HG03469 (cell line): ENCODE measurements at regions not wholly inside any gene's neighbourhood (a gene's known extent, or its start where the extent isn't known, plus 50 kb on each side); places are given as distances from the start of the nearest gene placed in this dataset.
"Not testable (repeated sequence)": the region's sequence is repeated elsewhere in the genome, so short reads cannot be mapped to it uniquely, and the experiment has no call there.

ENCODE experiments used
- ATAC-seq: cut with Tn5 transposase; IDR thresholded peaks from one replicate; pipeline ENCODE4 v1.9.1; 2021; ENCODE audit warnings: mild to moderate bottlenecking, moderate library complexity, moderate number of reproducible peaks; ENCODE audit not compliant: unreplicated experiment

GRCh38 chr4:19650903-19651864 lies 600.5 kb upstream of the SLIT2 start:
- ATAC-seq = no peak

DNA sequence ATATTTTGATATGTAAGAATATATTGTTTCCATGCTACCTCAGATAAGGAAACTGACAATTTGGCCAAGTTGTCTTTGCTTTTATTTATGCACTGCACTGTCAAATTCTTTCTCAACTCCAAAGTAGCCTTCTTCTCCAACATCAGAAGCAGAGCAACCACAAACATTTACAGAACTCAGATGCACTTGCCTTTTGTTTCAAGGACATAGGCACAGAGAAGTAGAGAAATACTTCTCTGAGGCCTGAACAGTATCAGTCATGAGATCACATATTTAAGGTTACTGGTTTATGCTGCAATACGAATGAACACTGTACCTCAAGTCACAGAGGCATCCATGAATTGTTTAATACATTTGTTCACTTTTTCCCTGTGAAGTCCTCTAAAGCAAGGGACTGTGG lies 606.1 kb upstream of the SLIT2 start:
- ATAC-seq = no peak

- no peak for ATAC-seq
Observed at GRCh38 chr4:19636451-19636850, 615.3 kb upstream of the SLIT2 start.

DNA sequence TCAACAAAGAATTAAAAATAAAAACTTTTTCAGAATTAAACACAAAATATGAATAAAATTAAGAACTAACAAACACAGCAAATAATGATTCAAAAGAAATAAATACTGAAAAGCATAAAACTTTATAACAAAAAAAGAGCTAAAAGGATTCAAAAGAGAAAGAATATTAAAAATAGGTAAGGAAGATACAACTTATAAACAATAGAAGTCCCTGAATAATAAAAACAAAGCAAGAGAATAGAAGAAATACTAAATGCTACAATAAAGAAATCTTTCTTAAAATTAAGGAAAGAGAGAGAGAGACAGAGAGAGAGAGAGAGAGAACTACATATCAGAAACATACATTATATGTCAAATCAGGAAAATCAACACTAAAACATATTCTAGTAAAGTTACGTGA lies 619.9 kb upstream of the SLIT2 start:
- no peak for ATAC-seq

GRCh38 chr4:19623866-19624265 lies 627.8 kb upstream of the SLIT2 start:
- ATAC-seq = no peak

- ATAC-seq = no peak
Observed at GRCh38 chr4:19615086-19615689, 636.5 kb upstream of the SLIT2 start.

DNA sequence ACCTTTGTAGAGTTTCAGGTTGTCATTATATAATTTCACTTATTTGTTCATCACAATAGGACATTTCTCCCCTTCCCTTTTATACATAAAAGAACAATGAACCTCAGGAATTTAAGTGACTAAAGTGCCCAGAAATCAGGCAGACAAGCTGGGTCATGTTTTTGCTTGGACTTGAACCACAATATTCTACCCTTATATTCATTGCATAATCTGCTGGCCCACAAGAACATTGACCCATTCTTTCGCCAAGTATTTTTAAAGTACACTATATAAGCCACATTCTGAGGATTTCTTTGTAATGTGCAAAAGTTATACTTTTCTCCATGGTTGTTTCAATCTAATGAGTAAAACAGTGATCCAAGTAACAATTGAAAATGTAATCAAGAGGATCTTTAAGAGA lies 637.5 kb upstream of the SLIT2 start:
- no peak for ATAC-seq

GRCh38 chr4:19596342-19596741 lies 655.4 kb upstream of the SLIT2 start:
- ATAC-seq = no peak

- ATAC-seq = no peak
Observed at GRCh38 chr4:19592391-19592790, 659.3 kb upstream of the SLIT2 start.

DNA sequence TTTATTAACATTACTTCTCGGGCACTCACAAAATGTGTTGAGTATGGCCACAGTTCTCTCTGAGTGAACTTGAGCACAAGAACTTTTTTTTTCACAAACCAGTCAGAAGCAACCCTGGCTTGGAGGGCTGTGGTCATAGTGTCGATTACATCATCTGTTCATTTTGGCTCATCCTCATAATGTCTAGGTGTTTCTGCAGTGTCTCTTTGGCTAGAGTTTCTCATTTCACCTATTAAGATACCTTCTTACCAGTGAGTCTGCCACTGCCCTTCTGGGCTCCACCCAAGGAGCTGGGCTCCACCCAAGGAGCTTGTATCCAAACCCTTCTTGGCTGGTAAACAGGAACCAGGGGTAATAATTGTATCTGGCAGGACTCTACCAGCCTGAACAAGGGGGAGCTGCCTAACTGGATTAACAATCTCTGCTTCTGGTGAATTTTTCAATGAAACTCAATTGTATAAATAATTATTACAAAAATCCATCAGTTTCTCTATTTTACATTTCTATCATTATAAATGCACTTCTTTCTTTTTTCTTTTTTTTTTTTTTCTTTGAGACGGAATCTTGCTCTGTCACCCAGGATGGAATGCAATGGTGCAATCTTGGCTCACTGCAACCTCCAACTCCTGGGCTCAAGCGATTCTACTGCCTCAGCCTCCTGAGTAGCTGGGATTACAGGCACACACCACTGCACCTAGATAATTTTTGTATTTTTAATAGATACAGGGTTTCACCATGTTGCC lies 667.7 kb upstream of the SLIT2 start:
- ATAC-seq = no peak

DNA sequence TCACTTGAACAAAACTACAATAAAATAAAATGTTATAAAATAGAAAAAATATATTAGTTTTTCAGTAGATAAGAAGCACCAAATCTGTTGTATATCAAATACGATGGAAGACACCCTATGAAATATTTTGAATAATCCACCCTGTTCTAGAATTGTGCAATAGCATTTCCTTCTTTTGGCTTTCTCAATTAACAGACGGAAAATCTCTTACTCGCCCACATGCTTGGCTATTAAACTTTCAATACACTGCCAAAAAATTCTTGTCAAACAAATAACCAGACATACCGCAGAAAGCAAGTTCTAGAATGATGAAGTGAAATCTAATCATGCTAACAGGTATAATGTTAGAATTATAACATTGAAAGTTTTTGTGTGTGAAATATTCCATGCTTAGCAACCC lies 671.6 kb upstream of the SLIT2 start:
- ATAC-seq = no peak

GRCh38 chr4:19579608-19580007 lies 672.1 kb upstream of the SLIT2 start:
- no peak for ATAC-seq

- ATAC-seq = no peak
Observed at GRCh38 chr4:19577097-19577496, 674.6 kb upstream of the SLIT2 start.

DNA sequence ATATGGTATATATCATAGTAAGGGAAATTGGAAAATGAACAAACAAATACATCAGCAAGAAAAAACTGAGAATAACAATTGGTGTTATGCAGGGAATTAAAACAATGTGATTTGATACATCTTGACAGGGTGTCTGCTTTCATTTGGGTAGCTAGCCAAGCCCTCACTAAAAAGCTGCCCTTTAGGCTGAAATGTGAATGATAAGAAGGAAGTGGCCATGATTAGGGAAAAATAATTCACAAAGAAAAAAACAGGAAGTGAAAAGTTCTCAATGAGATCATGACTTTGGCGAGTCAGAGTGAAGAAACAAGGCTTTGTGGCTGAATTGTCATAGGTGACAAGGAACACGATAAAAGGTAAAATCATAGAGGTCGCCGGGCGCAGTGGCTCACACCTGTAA lies 675.8 kb upstream of the SLIT2 start:
- ATAC-seq = no peak

DNA sequence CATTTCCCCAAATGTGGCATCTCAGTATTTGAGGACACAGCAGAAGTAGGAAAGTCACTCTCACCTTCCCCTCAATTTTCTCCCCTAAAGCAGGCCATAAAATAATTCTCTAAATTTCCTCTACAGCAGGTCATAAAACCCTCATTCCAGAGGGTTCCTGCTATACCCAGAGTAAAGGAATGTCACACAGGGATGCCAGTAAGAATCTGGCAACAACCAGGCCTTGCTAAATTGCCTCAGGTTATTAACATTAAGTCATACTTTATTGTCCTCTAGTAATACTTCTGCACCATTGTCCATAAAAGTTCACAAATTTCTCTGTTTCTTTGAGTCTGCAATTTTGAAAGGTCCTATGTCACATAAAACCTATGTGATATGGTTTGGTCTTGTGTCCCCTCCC lies 685.7 kb upstream of the SLIT2 start:
- ATAC-seq = no peak

GRCh38 chr4:19562456-19562855 lies 689.2 kb upstream of the SLIT2 start:
- no peak for ATAC-seq

- no peak for ATAC-seq
Observed at GRCh38 chr4:19557161-19557560, 694.5 kb upstream of the SLIT2 start.

- ATAC-seq = not testable (repeated sequence)
Observed at GRCh38 chr4:19556276-19556675, 695.4 kb upstream of the SLIT2 start.

GRCh38 chr4:19547463-19547862 lies 704.2 kb upstream of the SLIT2 start:
- no peak for ATAC-seq

DNA sequence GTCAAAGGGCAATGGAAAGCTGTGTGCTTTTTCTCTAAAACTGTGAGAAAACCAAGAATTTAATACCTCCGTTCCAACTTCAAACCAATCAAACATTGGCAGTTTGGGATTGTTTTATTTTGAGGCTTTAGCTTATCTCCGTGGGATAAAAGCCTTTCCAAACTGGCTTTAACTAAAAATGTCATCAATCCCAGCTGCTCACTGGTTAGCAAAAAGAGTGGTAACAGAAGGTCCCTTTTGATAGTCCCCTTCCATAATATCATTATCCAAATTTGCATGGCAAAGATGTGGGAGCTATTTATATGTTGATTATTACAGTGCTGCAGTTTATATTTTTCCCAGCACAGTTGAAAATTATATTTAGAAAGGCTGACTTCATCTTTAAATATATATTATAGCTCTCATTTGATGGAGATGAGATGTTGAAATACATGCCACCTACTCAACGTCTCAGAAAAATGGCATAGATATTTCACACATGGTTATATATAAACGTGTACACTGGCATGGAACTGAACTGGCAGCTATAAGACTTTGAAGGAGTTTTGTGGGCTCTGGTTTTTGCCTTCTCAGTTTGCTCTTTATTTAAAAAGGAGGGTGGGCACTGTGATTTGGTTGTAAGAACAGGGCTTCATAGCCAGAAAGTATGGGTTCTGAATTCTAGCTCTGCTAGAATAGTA lies 707.1 kb upstream of the SLIT2 start:
- ATAC-seq = no peak
